Caco-2 (cell line): ENCODE measurements at regions not wholly inside any gene's neighbourhood (a gene's known extent, or its start where the extent isn't known, plus 50 kb on each side); places are given as distances from the start of the nearest gene placed in this dataset.

Experiments
- BruUV-seq: library from RNA; stranded (reverse); fragments of 400-500 nt; replicated peaks from 2 replicates; lab custom pipeline; 2021; lab: Mats Ljungman, UMichigan
- CTCF ChIA-PET: fragments of 300-600 bp; sonication (Branson Sonifier 250); formaldehyde crosslinking; loops from one replicate; lab custom pipeline; 2022; ENCODE audit warnings: antibody characterized with exemption; lab: Charles Lee
- POLR2A ChIA-PET: fragments of 300-600 bp; sonication (Branson Sonifier 250); formaldehyde crosslinking; loops from one replicate; lab custom pipeline; 2022; ENCODE audit warnings: antibody characterized with exemption; lab: Charles Lee
- DNase-seq, 2 experiments: peaks; one replicate each; pipeline versions ENCODE4 v3.0.0 to v3.0.0-alpha.2; 2020 to 2022
- H3K27me3 ChIP-seq: replicated peaks from 2 replicates; pipeline ENCODE4 v1.6.0; 2011; ENCODE audit warnings: low read length; ENCODE audit not compliant: control insufficient read depth, insufficient read depth
- H3K36me3 ChIP-seq: 2 replicates; pipeline ENCODE4 v1.5.1; 2011; ENCODE audit warnings: low read length; ENCODE audit not compliant: control insufficient read depth, insufficient read depth
- H3K4me1 ChIP-seq: fragments of 250-450 bp; sonication (Bioruptor Pico); 2 replicates; pipeline ENCODE4 v1.5.1; 2020; ENCODE audit warnings: mild to moderate bottlenecking
- H3K4me3 ChIP-seq: 2 replicates; pipeline ENCODE4 v1.5.1; 2011; ENCODE audit warnings: low read depth, mild to moderate bottlenecking, control low read depth, low read length
- H3K9me3 ChIP-seq: fragments of 250-450 bp; sonication (Bioruptor Pico); 2 replicates; pipeline ENCODE4 v1.5.1; 2020; ENCODE audit warnings: mild to moderate bottlenecking, moderate library complexity
- H3K27ac Mint-ChIP-seq: one replicate; pipeline ENCODE4 v1.8.0; 2022; ENCODE audit warnings: mixed read lengths; ENCODE audit not compliant: unreplicated experiment
- H3K27me3 Mint-ChIP-seq: one replicate; pipeline ENCODE4 v1.8.0; 2022; ENCODE audit warnings: mixed read lengths; ENCODE audit not compliant: insufficient read depth, unreplicated experiment
- H3K36me3 Mint-ChIP-seq: one replicate; pipeline ENCODE4 v1.8.0; 2022; ENCODE audit warnings: mild to moderate bottlenecking, mixed read lengths; ENCODE audit not compliant: insufficient read depth, unreplicated experiment
- H3K4me1 Mint-ChIP-seq: one replicate; pipeline ENCODE4 v1.8.0; 2022; ENCODE audit warnings: low read depth, mixed read lengths; ENCODE audit not compliant: unreplicated experiment
- H3K4me3 Mint-ChIP-seq: one replicate; pipeline ENCODE4 v1.8.0; 2022; ENCODE audit warnings: mild to moderate bottlenecking, moderate library complexity, mixed read lengths; ENCODE audit not compliant: unreplicated experiment
- H3K9me3 Mint-ChIP-seq: one replicate; pipeline ENCODE4 v1.8.0; 2022; ENCODE audit warnings: mixed read lengths; ENCODE audit not compliant: unreplicated experiment
- CTCF ChIP-seq, 2 experiments: fragments of 200-600 bp in 1 of 2; IDR thresholded peaks; 1 replicate in 1 of 2; 2 replicates in 1 of 2; pipeline versions ENCODE4 v1.5.1 to v1.8.0; 2011 to 2022; ENCODE audit warnings: antibody characterized with exemption in 1 of 2, control low read depth in 1 of 2, inconsistent platforms in 1 of 2, low read depth in 1 of 2, low read length in 1 of 2, mild to moderate bottlenecking in 1 of 2, moderate library complexity in 1 of 2; ENCODE audit not compliant: insufficient read depth in 1 of 2, severe bottlenecking in 1 of 2, unreplicated experiment in 1 of 2
- intact Hi-C: fragments of 100-400 bp; cut with micrococcal nuclease; formaldehyde crosslinking; loops from one replicate; pipeline ENCODE4 v1.10.0; 2022; ENCODE audit not compliant: unreplicated experiment

DNA sequence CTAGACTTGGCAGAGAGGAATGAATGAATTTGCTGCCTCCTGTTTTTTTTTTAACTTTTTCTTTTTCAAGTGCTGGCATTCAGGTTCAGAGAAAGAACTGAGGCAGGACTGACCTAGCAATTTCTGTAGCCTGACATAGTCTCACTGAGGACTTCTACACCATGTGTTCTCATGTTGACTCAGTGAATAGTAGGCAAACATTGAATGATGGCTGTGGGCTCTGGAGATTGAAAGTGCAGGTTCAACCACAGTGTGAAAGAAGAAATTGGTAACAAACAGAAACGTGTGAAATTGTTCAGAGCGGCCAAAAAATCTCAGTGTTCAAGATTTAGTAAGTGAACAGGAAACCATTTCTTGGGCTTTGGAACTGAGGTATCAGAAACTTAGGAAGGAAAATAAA lies 322.4 kb upstream of the GHITM start:
- ChIA-PET POLR2A (no interaction called here), CTCF (no interaction called here)
- Histone ChIP-seq H3K4me1 (no peaks in the 10 kb centered on the region), H3K9me3 (no peaks in the 10 kb centered on the region), H3K4me3 (no peak overlapping the region), H3K36me3 (no peaks in the 10 kb centered on the region), H3K27me3 (no peaks in the 10 kb centered on the region)
- Mint-ChIP-seq H3K4me3 (no peak overlapping the region), H3K4me1 (no peaks in the 10 kb centered on the region), H3K27ac (no peak overlapping the region), H3K36me3 (no peaks in the 10 kb centered on the region), H3K9me3 (no peaks in the 10 kb centered on the region), H3K27me3 (peaks cover 2% of the 10 kb centered on the region)
- BruUV-seq = no TSS peak
- DNase-seq = no peak
- TF ChIP-seq CTCF (IDR thresholded peaks at IDR 0.05; ENCODE audit: insufficient read depth in 1 of 2, low read depth in 1 of 2, low read length in 1 of 2, severe bottlenecking in 1 of 2, unreplicated experiment in 1 of 2) = no peak
- intact Hi-C loops = no loop called here

DNA sequence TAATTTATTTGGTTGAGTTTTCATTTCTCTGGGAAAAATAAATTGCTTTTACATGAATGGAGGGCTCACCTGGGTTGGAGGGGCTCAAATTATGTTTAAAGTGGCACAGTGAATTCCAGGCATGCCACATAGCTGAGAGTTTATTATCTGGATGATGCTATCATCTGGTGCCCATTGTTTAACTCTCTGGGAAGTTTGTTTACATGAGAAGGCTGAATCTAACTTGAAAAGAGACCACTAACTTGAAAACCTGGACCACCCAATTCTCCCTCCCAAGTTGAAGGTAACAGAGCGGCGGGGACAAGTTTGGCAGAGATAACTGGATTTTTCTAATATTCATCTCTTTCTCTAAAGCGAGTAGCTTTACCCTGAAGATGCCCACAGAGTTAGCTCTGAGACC lies 321.5 kb upstream of the GHITM start:
- CTCF ChIA-PET = no interaction called here

GRCh38 chr10:83819609-83820008 lies 319.7 kb upstream of the GHITM start:
- no peaks in the 10 kb centered on the region for H3K4me1 ChIP-seq
- Mint-ChIP-seq H3K27me3 (peaks cover 2% of the 10 kb centered on the region), H3K36me3 (no peaks in the 10 kb centered on the region), H3K4me3 (no peak overlapping the region), H3K9me3 (no peaks in the 10 kb centered on the region), H3K27ac (no peak overlapping the region), H3K4me1 (no peaks in the 10 kb centered on the region)
- ChIA-PET POLR2A (no interaction called here), CTCF (no interaction called here)
- H3K9me3 ChIP-seq = no peaks in the 10 kb centered on the region
- intact Hi-C loops = no loop called here
- TF ChIP-seq CTCF (IDR thresholded peaks at IDR 0.05; ENCODE audit: insufficient read depth in 1 of 2, low read depth in 1 of 2, low read length in 1 of 2, severe bottlenecking in 1 of 2, unreplicated experiment in 1 of 2) = no peak
- H3K27me3 ChIP-seq = no peaks in the 10 kb centered on the region
- H3K4me3 ChIP-seq = no peak overlapping the region
- no TSS peak for BruUV-seq
- DNase-seq = no peak
- no peaks in the 10 kb centered on the region for H3K36me3 ChIP-seq

More for the DNA sequence above, 321.5 kb upstream of the GHITM start:
- TF ChIP-seq CTCF (IDR thresholded peaks at IDR 0.05; ENCODE audit: insufficient read depth in 1 of 2, low read depth in 1 of 2, low read length in 1 of 2, severe bottlenecking in 1 of 2, unreplicated experiment in 1 of 2) = no peak
- POLR2A ChIA-PET = no interaction called here
- no peak for DNase-seq
- H3K36me3 ChIP-seq = no peaks in the 10 kb centered on the region
- H3K9me3 Mint-ChIP-seq = no peaks in the 10 kb centered on the region
- no peak overlapping the region for H3K27ac Mint-ChIP-seq
- no TSS peak for BruUV-seq
- H3K27me3 Mint-ChIP-seq = peaks cover 2% of the 10 kb centered on the region
- intact Hi-C loops = no loop called here
- no peak overlapping the region for H3K4me3 Mint-ChIP-seq
- no peaks in the 10 kb centered on the region for H3K27me3 ChIP-seq
- no peak overlapping the region for H3K4me3 ChIP-seq
- no peaks in the 10 kb centered on the region for H3K9me3 ChIP-seq
- no peaks in the 10 kb centered on the region for H3K4me1 Mint-ChIP-seq
- H3K4me1 ChIP-seq = no peaks in the 10 kb centered on the region
- H3K36me3 Mint-ChIP-seq = no peaks in the 10 kb centered on the region
